ENCODE measurements at regions not wholly inside any gene's neighbourhood (a gene's known extent, or its start where the extent isn't known, plus 50 kb on each side); places are given as distances from the start of the nearest gene placed in this dataset.

GRCh38 chr20:51217347-51218045 lies 194.6 kb upstream of the KCNG1 start:
- TF ChIP-seq CTCF (IDR thresholded peaks at IDR 0.05; ENCODE audit: insufficient read depth, low read depth, low read length, missing control alignments): no peak
- DNase-seq (ENCODE audit: low read depth): no peak

GRCh38 chr20:51216850-51217249 lies 193.9 kb upstream of the KCNG1 start:
- no peak for TF ChIP-seq CTCF (IDR thresholded peaks at IDR 0.05; ENCODE audit: insufficient read depth, low read depth, low read length, missing control alignments)
- DNase-seq (ENCODE audit: low read depth): no peak
- H3K4me3 ChIP-seq (ENCODE audit: low read length): no peak overlapping the region

More at GRCh38 chr20:51217347-51218045, 194.6 kb upstream of the KCNG1 start:
- H3K4me3 ChIP-seq (ENCODE audit: low read length): no peak overlapping the region

GRCh38 chr20:51212816-51213215 lies 189.9 kb upstream of the KCNG1 start:
- H3K4me3 ChIP-seq (ENCODE audit: low read length): no peak overlapping the region
- TF ChIP-seq CTCF (IDR thresholded peaks at IDR 0.05; ENCODE audit: insufficient read depth, low read depth, low read length, missing control alignments): no peak
- DNase-seq (ENCODE audit: low read depth): no peak

- no peak for TF ChIP-seq CTCF (IDR thresholded peaks at IDR 0.05; ENCODE audit: insufficient read depth, low read depth, low read length, missing control alignments)
- peak; percentile 80 for DNase-seq (ENCODE audit: low read depth)
- no peak overlapping the region for H3K4me3 ChIP-seq (ENCODE audit: low read length)
Observed at GRCh38 chr20:51211191-51211590, 188.3 kb upstream of the KCNG1 start.

GRCh38 chr20:51210084-51210483 lies 187.2 kb upstream of the KCNG1 start:
- no peak overlapping the region for H3K4me3 ChIP-seq (ENCODE audit: low read length)
- no peak for DNase-seq (ENCODE audit: low read depth)

GRCh38 chr20:51208162-51208561 lies 185.3 kb upstream of the KCNG1 start:
- no peak for DNase-seq (ENCODE audit: low read depth)
- no peak overlapping the region for H3K4me3 ChIP-seq (ENCODE audit: low read length)
- TF ChIP-seq CTCF (IDR thresholded peaks at IDR 0.05; ENCODE audit: insufficient read depth, low read depth, low read length, missing control alignments): no peak

More at GRCh38 chr20:51210084-51210483, 187.2 kb upstream of the KCNG1 start:
- TF ChIP-seq CTCF (IDR thresholded peaks at IDR 0.05; ENCODE audit: insufficient read depth, low read depth, low read length, missing control alignments): no peak

All from epithelial cell of esophagus (primary cell).